Endothelial cell of umbilical vein (primary cell): ENCODE measurements at regions not wholly inside any gene's neighbourhood (a gene's known extent, or its start where the extent isn't known, plus 50 kb on each side); places are given as distances from the start of the nearest gene placed in this dataset.

Experiments
- CTCF ChIP-seq, 2 donors: IDR thresholded peaks; 1 replicate in 1 of 2; 2 replicates in 1 of 2; pipeline ENCODE4 v1.5.1; 2011; ENCODE audit warnings: low read length in 2 of 2, mild to moderate bottlenecking in 2 of 2, moderate library complexity in 2 of 2, control low read depth in 1 of 2, inconsistent platforms in 1 of 2, low read depth in 1 of 2; ENCODE audit not compliant: insufficient read depth in 1 of 2; ENCODE audit errors: extremely low read depth in 1 of 2
- EZH2 ChIP-seq: IDR thresholded peaks from 2 replicates; pipeline ENCODE4 v1.6.1; 2012; ENCODE audit warnings: borderline replicate concordance, low read depth, mild to moderate bottlenecking, moderate library complexity, low read length, inconsistent platforms; ENCODE audit not compliant: severe bottlenecking
- FOS ChIP-seq: IDR thresholded peaks from 2 replicates; pipeline ENCODE4 v1.6.1; 2011; ENCODE audit warnings: mild to moderate bottlenecking, low read length, moderate library complexity, borderline replicate concordance; ENCODE audit not compliant: insufficient read depth
- GATA2 ChIP-seq: IDR thresholded peaks from 2 replicates; pipeline ENCODE4 v1.7.0; 2011; ENCODE audit warnings: low read depth, mild to moderate bottlenecking, moderate library complexity, mixed read lengths, low read length; ENCODE audit not compliant: insufficient read length, insufficient read depth
- JUN ChIP-seq: IDR thresholded peaks from 2 replicates; pipeline ENCODE4 v1.6.1; 2011; ENCODE audit warnings: borderline replicate concordance, low read depth; ENCODE audit not compliant: insufficient read length, insufficient read depth
- MAX ChIP-seq: IDR thresholded peaks from 2 replicates; pipeline ENCODE4 v1.6.1; 2011; ENCODE audit not compliant: insufficient read depth, insufficient read length
- MYC ChIP-seq: IDR thresholded peaks from one replicate; pipeline ENCODE4 v1.6.1; 2011; ENCODE audit warnings: mild to moderate bottlenecking, low read depth, low read length
- POLR2A ChIP-seq: IDR thresholded peaks from 2 replicates; pipeline ENCODE4 v1.6.1; 2012; ENCODE audit warnings: low read depth, mild to moderate bottlenecking, control low read depth, low read length
- POLR2AphosphoS5 ChIP-seq: IDR thresholded peaks from 2 replicates; pipeline ENCODE4 v1.6.1; 2012; ENCODE audit warnings: low read depth, mild to moderate bottlenecking, control low read depth, low read length, moderate library complexity; ENCODE audit not compliant: insufficient read depth

GRCh38 chr1:218537122-218537913 lies 192.2 kb downstream of the TGFB2 start:
- no peak for TF ChIP-seq CTCF (IDR thresholded peaks at IDR 0.05; ENCODE audit: extremely low read depth in 1 of 2, insufficient read depth in 1 of 2, low read depth in 1 of 2, low read length in 2 of 2)
- no peak for TF ChIP-seq POLR2A
- no peak for TF ChIP-seq POLR2AphosphoS5
- TF ChIP-seq JUN, result no peak
- no peak for TF ChIP-seq EZH2
- no peak for TF ChIP-seq MAX
- no peak for TF ChIP-seq MYC
- no peak for TF ChIP-seq GATA2
- TF ChIP-seq FOS, result no peak
